CD14-positive monocyte (primary cell): ENCODE measurements at regions not wholly inside any gene's neighbourhood (a gene's known extent, or its start where the extent isn't known, plus 50 kb on each side); places are given as distances from the start of the nearest gene placed in this dataset.

Source experiments
- DNase-seq, 3 donors: peaks; one replicate each; pipeline ENCODE4 v3.0.0-alpha.2; 2011 to 2022
- H2AFZ ChIP-seq: 2 replicates; pipeline ENCODE4 v1.6.0; 2012; ENCODE audit warnings: mild to moderate bottlenecking, low read depth, low read length, inconsistent platforms; ENCODE audit not compliant: insufficient read depth, poor library complexity, severe bottlenecking
- H3K27ac ChIP-seq, 2 donors: 1 replicate in 1 of 2; 2 replicates in 1 of 2; pipeline ENCODE4 v1.5.1; 2012 to 2013; ENCODE audit warnings: low read length in 2 of 2, control low read depth in 1 of 2, inconsistent platforms in 1 of 2, low read depth in 1 of 2, mild to moderate bottlenecking in 1 of 2
- H3K27me3 ChIP-seq, 2 donors: one replicate each; pipeline versions ENCODE4 v1.6.0 to v1.6.1; 2011 to 2013; ENCODE audit warnings: low read length in 2 of 2; ENCODE audit not compliant: control insufficient read depth in 2 of 2, insufficient read depth in 2 of 2
- H3K36me3 ChIP-seq, 2 donors: replicated peaks in 1 of 2; 1 replicate in 1 of 2; 2 replicates in 1 of 2; pipeline versions ENCODE4 v1.5.1 to v1.6.1; 2012 to 2013; ENCODE audit warnings: low read length in 2 of 2, control low read depth in 1 of 2, inconsistent platforms in 1 of 2, mild to moderate bottlenecking in 1 of 2; ENCODE audit not compliant: insufficient read depth in 2 of 2, control insufficient read depth in 1 of 2
- H3K4me1 ChIP-seq, 2 donors: 1 replicate in 1 of 2; 2 replicates in 1 of 2; pipeline versions ENCODE4 v1.5.1 to v1.6.1; 2012 to 2013; ENCODE audit warnings: low read length in 2 of 2, control low read depth in 1 of 2, inconsistent platforms in 1 of 2, mild to moderate bottlenecking in 1 of 2, moderate library complexity in 1 of 2; ENCODE audit not compliant: insufficient read depth in 2 of 2, control insufficient read depth in 1 of 2
- H3K4me2 ChIP-seq: replicated peaks from 2 replicates; pipeline ENCODE3; 2012; ENCODE audit warnings: low read length, moderate library complexity, mild to moderate bottlenecking; ENCODE audit not compliant: poor library complexity, severe bottlenecking; ENCODE audit errors: extremely low read depth
- H3K4me3 ChIP-seq, 3 experiments: fragments of 200-600 bp in 1 of 3; sonication (generic) in 1 of 3; replicated peaks in 1 of 3; 1 replicate in 2 of 3; 2 replicates in 1 of 3; pipeline ENCODE4 v1.5.1; 2011 to 2013; ENCODE audit warnings: low read length in 3 of 3, mild to moderate bottlenecking in 3 of 3, control low read depth in 2 of 3, low read depth in 2 of 3, inconsistent platforms in 1 of 3, moderate library complexity in 1 of 3
- H3K79me2 ChIP-seq: 2 replicates; pipeline ENCODE4 v1.6.0; 2012; ENCODE audit warnings: mild to moderate bottlenecking, control low read depth, inconsistent platforms, low read length, moderate library complexity; ENCODE audit not compliant: insufficient read depth
- H3K9ac ChIP-seq: 2 replicates; pipeline ENCODE4 v1.6.0; 2017; ENCODE audit warnings: low read length, mild to moderate bottlenecking; ENCODE audit not compliant: insufficient read depth, poor library complexity, severe bottlenecking
- H3K9me3 ChIP-seq, 2 donors: replicated peaks in 1 of 2; 1 replicate in 1 of 2; 2 replicates in 1 of 2; pipeline versions ENCODE4 v1.5.1 to v1.6.1; 2012 to 2013; ENCODE audit warnings: low read length in 2 of 2, control low read depth in 1 of 2; ENCODE audit not compliant: control insufficient read depth in 1 of 2, insufficient read depth in 1 of 2
- H4K20me1 ChIP-seq: 2 replicates; pipeline ENCODE4 v1.6.0; 2012; ENCODE audit warnings: mild to moderate bottlenecking, low read length, control low read depth, moderate library complexity; ENCODE audit not compliant: insufficient read depth
- H3K27ac Mint-ChIP-seq, 7 donors: one replicate each; pipeline ENCODE4 v1.8.0; 2020; ENCODE audit warnings: mild to moderate bottlenecking in 7 of 7, mixed read lengths in 7 of 7, moderate library complexity in 6 of 7, inconsistent platforms in 2 of 7
- H3K27me3 Mint-ChIP-seq, 3 donors: one replicate each; pipeline ENCODE4 v1.8.0; 2021 to 2022; ENCODE audit warnings: low read depth in 3 of 3, mild to moderate bottlenecking in 3 of 3, mixed read lengths in 3 of 3, moderate library complexity in 3 of 3, inconsistent platforms in 1 of 3
- H3K36me3 Mint-ChIP-seq, 2 donors: one replicate each; pipeline ENCODE4 v1.8.0; 2020; ENCODE audit warnings: mixed read lengths in 2 of 2, inconsistent platforms in 1 of 2, mild to moderate bottlenecking in 1 of 2
- H3K4me1 Mint-ChIP-seq: one replicate; pipeline ENCODE4 v1.8.0; 2020; ENCODE audit warnings: mild to moderate bottlenecking, mixed read lengths
- H3K4me3 Mint-ChIP-seq, 2 donors: one replicate each; pipeline ENCODE4 v1.8.0; 2020; ENCODE audit warnings: mild to moderate bottlenecking in 2 of 2, mixed read lengths in 2 of 2, moderate library complexity in 1 of 2
- H3K9me3 Mint-ChIP-seq, 7 donors: one replicate each; pipeline ENCODE4 v1.8.0; 2020 to 2022; ENCODE audit warnings: mixed read lengths in 7 of 7, mild to moderate bottlenecking in 6 of 7, moderate library complexity in 6 of 7, inconsistent platforms in 2 of 7
- WGBS: methylation state at CpG from one replicate; pipeline ENCODE4 v1.1.5; 2013; ENCODE audit warnings: missing lambda C conversion rate; ENCODE audit not compliant: insufficient coverage; 5-methylcytosine and 5-hydroxymethylcytosine counted together
- intact Hi-C, 2 donors: fragments of 100-400 bp; cut with micrococcal nuclease; formaldehyde crosslinking; loops; one replicate each; pipeline versions ENCODE4 v1.15.0 to v1.15.1; 2023
- TF ChIP-seq, protein P1 (sequence below): fragments of 200-600 bp; IDR thresholded peaks from one replicate; pipeline ENCODE4 v1.8.0; 2022; ENCODE audit warnings: antibody characterized with exemption, mild to moderate bottlenecking

DNA sequence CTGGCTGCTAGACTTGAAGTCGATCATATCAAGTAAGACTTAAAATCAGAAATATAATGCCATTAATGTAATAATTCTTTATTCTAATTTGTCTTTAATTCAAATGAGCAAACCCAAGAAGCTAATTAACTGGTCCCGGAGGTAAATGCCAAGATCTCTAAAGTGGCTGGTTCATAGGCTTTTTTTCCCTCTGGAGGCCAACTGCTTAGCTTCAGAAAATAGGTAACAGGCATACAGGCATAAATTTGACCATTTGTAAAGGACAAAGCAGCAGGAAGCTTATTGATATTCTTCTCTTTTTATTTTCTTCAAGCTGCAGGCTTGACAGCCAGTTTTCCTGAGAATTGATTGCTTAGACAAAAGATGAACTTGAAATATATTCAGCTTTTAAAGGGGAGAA, 158.6 kb upstream of the RAP2B start:
- WGBS = 86% methylated on average over 1 of the region's 2 CpGs
- Histone ChIP-seq H3K9ac (no peak overlapping the region), H3K4me3 (no peak overlapping the region), H4K20me1 (no peaks in the 10 kb centered on the region), H3K79me2 (no peaks in the 10 kb centered on the region), H3K4me1 (no peaks in the 10 kb centered on the region), H2AFZ (no peak overlapping the region), H3K27me3 (no peaks in the 10 kb centered on the region), H3K36me3 (no peaks in the 10 kb centered on the region), H3K27ac (no peak overlapping the region), H3K4me2 (no peak overlapping the region), H3K9me3 (no peaks in the 10 kb centered on the region)
- Mint-ChIP-seq H3K27me3 (no peaks in the 10 kb centered on the region), H3K9me3 (peaks cover 0 to 4% (median 0%) of the 10 kb centered on the region in 7 donors), H3K4me1 (no peaks in the 10 kb centered on the region), H3K27ac (no peak overlapping the region), H3K36me3 (no peaks in the 10 kb centered on the region), H3K4me3 (no peak overlapping the region)
- intact Hi-C loops = no loop called here
- TF ChIP-seq, protein P1, sequence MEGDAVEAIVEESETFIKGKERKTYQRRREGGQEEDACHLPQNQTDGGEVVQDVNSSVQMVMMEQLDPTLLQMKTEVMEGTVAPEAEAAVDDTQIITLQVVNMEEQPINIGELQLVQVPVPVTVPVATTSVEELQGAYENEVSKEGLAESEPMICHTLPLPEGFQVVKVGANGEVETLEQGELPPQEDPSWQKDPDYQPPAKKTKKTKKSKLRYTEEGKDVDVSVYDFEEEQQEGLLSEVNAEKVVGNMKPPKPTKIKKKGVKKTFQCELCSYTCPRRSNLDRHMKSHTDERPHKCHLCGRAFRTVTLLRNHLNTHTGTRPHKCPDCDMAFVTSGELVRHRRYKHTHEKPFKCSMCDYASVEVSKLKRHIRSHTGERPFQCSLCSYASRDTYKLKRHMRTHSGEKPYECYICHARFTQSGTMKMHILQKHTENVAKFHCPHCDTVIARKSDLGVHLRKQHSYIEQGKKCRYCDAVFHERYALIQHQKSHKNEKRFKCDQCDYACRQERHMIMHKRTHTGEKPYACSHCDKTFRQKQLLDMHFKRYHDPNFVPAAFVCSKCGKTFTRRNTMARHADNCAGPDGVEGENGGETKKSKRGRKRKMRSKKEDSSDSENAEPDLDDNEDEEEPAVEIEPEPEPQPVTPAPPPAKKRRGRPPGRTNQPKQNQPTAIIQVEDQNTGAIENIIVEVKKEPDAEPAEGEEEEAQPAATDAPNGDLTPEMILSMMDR = no peak
- DNase-seq = no peak

DNA sequence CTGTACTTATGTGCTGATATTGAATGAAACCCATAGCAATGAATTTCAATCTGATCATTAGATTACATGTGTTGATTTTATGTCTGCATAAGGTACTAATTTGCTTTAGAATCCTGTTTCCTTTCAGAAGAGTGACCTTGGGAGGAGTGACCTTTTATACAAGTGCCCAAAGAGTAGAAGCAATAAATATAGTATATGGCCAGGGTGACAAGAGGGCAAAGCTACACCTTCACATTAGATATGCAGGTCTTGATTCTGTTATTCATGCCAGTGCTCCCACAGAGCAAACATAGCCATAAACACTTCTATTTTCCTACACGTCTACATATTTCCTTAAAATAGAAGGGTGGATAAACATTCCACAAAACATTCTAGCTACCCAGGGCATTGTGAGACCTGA, 158.2 kb upstream of the RAP2B start:
- Histone ChIP-seq H3K27me3 (no peaks in the 10 kb centered on the region), H3K4me1 (no peaks in the 10 kb centered on the region), H3K4me3 (no peak overlapping the region), H3K9me3 (no peaks in the 10 kb centered on the region), H4K20me1 (no peaks in the 10 kb centered on the region), H3K79me2 (no peaks in the 10 kb centered on the region), H2AFZ (no peak overlapping the region), H3K36me3 (no peaks in the 10 kb centered on the region), H3K9ac (no peak overlapping the region), H3K4me2 (no peak overlapping the region), H3K27ac (no peak overlapping the region)
- Mint-ChIP-seq H3K9me3 (peaks cover 0 to 4% (median 0%) of the 10 kb centered on the region in 7 donors), H3K27me3 (no peaks in the 10 kb centered on the region), H3K4me3 (no peak overlapping the region), H3K4me1 (no peaks in the 10 kb centered on the region), H3K36me3 (no peaks in the 10 kb centered on the region), H3K27ac (no peak overlapping the region)
- no peak for DNase-seq
- TF ChIP-seq, protein P1 = no peak
- WGBS = no CpG with 5 or more reads among the region's 1 CpG
- intact Hi-C loops = no loop called here
